ENCODE measurements at regions not wholly inside any gene's neighbourhood (a gene's known extent, or its start where the extent isn't known, plus 50 kb on each side); places are given as distances from the start of the nearest gene placed in this dataset.

DNA sequence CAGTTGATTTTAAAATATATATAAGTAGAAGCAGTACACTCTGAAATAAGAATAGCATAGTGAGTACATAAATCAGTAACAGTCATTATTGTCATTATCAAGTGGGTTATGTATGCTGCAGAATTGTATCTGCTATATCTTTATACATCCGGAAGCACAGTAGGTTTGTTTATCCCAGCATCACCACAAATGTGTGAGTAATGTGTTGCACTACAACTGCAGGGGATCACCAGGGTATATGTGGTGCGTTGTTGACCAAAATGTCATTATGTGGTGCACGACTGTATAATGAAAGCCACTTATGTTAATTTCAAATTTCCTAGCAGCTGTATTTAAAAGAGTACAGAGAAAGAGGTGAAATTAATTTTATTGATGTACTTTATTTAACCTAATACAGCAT lies 87.7 kb upstream of the GADD45A start:
- ATAC-seq (ENCODE audit: low read depth) (no peak), DNase-seq (no peak)
- Histone ChIP-seq H2AFZ (ENCODE audit: insufficient read depth, low read depth, low read length, poor library complexity, severe bottlenecking) (no peak overlapping the region), H3K27ac (ENCODE audit: low read length in 2 of 2) (no peak overlapping the region), H3K27me3 (replicated peaks in 1 of 4; ENCODE audit: control extremely low read depth in 1 of 4, control insufficient read depth in 3 of 4, insufficient read depth in 4 of 4, low read length in 3 of 4) (no peaks in the 10 kb centered on the region), H4K20me1 (ENCODE audit: control insufficient read depth, insufficient read depth, low read length, poor library complexity, severe bottlenecking) (no peaks in the 10 kb centered on the region), H3K4me3 (ENCODE audit: control extremely low read depth in 1 of 5, extremely low read depth in 1 of 5, insufficient read depth in 1 of 5, low read depth in 2 of 5, low read length in 4 of 5) (no peak overlapping the region), H3K36me3 (replicated peaks in 1 of 2; ENCODE audit: control extremely low read depth in 1 of 2, control insufficient read depth in 1 of 2, extremely low read depth in 1 of 2, insufficient read depth in 2 of 2, low read length in 1 of 2) (no peaks in the 10 kb centered on the region), H3K9ac (ENCODE audit: low read length) (no peak overlapping the region), H3K4me1 (ENCODE audit: control insufficient read depth in 2 of 2, insufficient read depth in 2 of 2, low read length in 2 of 2) (no peaks in the 10 kb centered on the region), H3K79me2 (ENCODE audit: control insufficient read depth, insufficient read depth, low read length) (no peaks in the 10 kb centered on the region), H3K9me3 (ENCODE audit: control extremely low read depth in 1 of 3, control insufficient read depth in 2 of 3, insufficient read depth in 1 of 3, low read length in 2 of 3) (no peaks in the 10 kb centered on the region), H3K4me2 (replicated peaks; ENCODE audit: low read depth, low read length, poor library complexity, severe bottlenecking) (no peak overlapping the region)
- H3K4me3 Mint-ChIP-seq: no peak overlapping the region
- TF ChIP-seq EZH2 (IDR thresholded peaks at IDR 0.05; ENCODE audit: borderline replicate concordance, insufficient read depth, low read depth, low read length, poor library complexity, severe bottlenecking): no peak
- TF ChIP-seq, protein P1, sequence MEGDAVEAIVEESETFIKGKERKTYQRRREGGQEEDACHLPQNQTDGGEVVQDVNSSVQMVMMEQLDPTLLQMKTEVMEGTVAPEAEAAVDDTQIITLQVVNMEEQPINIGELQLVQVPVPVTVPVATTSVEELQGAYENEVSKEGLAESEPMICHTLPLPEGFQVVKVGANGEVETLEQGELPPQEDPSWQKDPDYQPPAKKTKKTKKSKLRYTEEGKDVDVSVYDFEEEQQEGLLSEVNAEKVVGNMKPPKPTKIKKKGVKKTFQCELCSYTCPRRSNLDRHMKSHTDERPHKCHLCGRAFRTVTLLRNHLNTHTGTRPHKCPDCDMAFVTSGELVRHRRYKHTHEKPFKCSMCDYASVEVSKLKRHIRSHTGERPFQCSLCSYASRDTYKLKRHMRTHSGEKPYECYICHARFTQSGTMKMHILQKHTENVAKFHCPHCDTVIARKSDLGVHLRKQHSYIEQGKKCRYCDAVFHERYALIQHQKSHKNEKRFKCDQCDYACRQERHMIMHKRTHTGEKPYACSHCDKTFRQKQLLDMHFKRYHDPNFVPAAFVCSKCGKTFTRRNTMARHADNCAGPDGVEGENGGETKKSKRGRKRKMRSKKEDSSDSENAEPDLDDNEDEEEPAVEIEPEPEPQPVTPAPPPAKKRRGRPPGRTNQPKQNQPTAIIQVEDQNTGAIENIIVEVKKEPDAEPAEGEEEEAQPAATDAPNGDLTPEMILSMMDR (IDR thresholded peaks at IDR 0.05): no peak
- ChIA-PET CTCF (no interaction called here), POLR2A (no interaction called here)
- no peaks in the 10 kb centered on the region for H3K9me3 Mint-ChIP-seq (ENCODE audit: insufficient read depth)
- no peaks in the 10 kb centered on the region for H3K4me1 Mint-ChIP-seq
- no CpG with 5 or more reads among the region's 3 CpGs for WGBS (ENCODE audit: insufficient coverage)
- H3K27ac Mint-ChIP-seq: no peak overlapping the region
- no peaks in the 10 kb centered on the region for H3K27me3 Mint-ChIP-seq
- intact Hi-C loops (cut with micrococcal nuclease): no loop called here

DNA sequence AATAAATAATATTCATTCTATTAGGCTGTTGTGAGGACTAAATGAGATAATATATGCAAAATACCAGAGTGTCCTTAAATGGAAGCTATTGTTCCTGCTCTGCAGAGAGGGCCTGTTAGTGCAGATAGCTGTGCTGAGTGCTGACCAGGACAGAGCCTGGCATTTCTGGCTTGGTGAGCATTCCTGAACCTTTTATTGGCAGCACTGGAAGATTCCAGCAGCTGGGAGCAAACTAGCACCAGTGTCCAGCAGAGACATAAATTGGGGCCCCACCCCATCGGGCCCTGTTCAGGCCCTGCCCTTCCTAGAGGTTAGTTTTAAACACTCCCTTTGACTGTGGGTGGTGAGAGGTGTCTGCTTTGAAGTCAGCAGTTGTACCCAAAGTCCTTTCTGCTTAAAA lies 85.9 kb upstream of the GADD45A start:
- H3K9ac ChIP-seq (ENCODE audit: low read length): no peak overlapping the region
- ChIA-PET CTCF (interaction anchor here (2.5 kb wide), 1 partner anchor 161 kb away, joined by 6 read pairs; no protein-coding TSS in a partner anchor), POLR2A (no interaction called here)
- no peaks in the 10 kb centered on the region for H3K27me3 ChIP-seq (replicated peaks in 1 of 4; ENCODE audit: control extremely low read depth in 1 of 4, control insufficient read depth in 3 of 4, insufficient read depth in 4 of 4, low read length in 3 of 4)
- no peaks in the 10 kb centered on the region for H3K9me3 ChIP-seq (ENCODE audit: control extremely low read depth in 1 of 3, control insufficient read depth in 2 of 3, insufficient read depth in 1 of 3, low read length in 2 of 3)
- Mint-ChIP-seq H3K4me3 (no peak overlapping the region), H3K4me1 (no peaks in the 10 kb centered on the region), H3K27me3 (no peaks in the 10 kb centered on the region), H3K9me3 (ENCODE audit: insufficient read depth) (no peaks in the 10 kb centered on the region), H3K27ac (no peak overlapping the region)
- intact Hi-C loops (cut with micrococcal nuclease): no loop called here
- no peak overlapping the region for H2AFZ ChIP-seq (ENCODE audit: insufficient read depth, low read depth, low read length, poor library complexity, severe bottlenecking)
- ATAC-seq (ENCODE audit: low read depth): no peak
- H3K27ac ChIP-seq (ENCODE audit: low read length in 2 of 2): no peak overlapping the region
- H3K4me1 ChIP-seq (ENCODE audit: control insufficient read depth in 2 of 2, insufficient read depth in 2 of 2, low read length in 2 of 2): no peaks in the 10 kb centered on the region
- no peak overlapping the region for H3K4me3 ChIP-seq (ENCODE audit: control extremely low read depth in 1 of 5, extremely low read depth in 1 of 5, insufficient read depth in 1 of 5, low read depth in 2 of 5, low read length in 4 of 5)
- H3K79me2 ChIP-seq (ENCODE audit: control insufficient read depth, insufficient read depth, low read length): no peaks in the 10 kb centered on the region
- WGBS (ENCODE audit: insufficient coverage): no CpG with 5 or more reads among the region's 1 CpG
- TF ChIP-seq, protein P1 (IDR thresholded peaks at IDR 0.05): no peak
- no peak for TF ChIP-seq EZH2 (IDR thresholded peaks at IDR 0.05; ENCODE audit: borderline replicate concordance, insufficient read depth, low read depth, low read length, poor library complexity, severe bottlenecking)
- H4K20me1 ChIP-seq (ENCODE audit: control insufficient read depth, insufficient read depth, low read length, poor library complexity, severe bottlenecking): no peaks in the 10 kb centered on the region
- H3K4me2 ChIP-seq (replicated peaks; ENCODE audit: low read depth, low read length, poor library complexity, severe bottlenecking): no peak overlapping the region
- no peaks in the 10 kb centered on the region for H3K36me3 ChIP-seq (replicated peaks in 1 of 2; ENCODE audit: control extremely low read depth in 1 of 2, control insufficient read depth in 1 of 2, extremely low read depth in 1 of 2, insufficient read depth in 2 of 2, low read length in 1 of 2)
- no peak for DNase-seq
